K562 (cell line): ENCODE measurements at regions not wholly inside any gene's neighbourhood (a gene's known extent, or its start where the extent isn't known, plus 50 kb on each side); places are given as distances from the start of the nearest gene placed in this dataset.

ENCODE experiments used
- ATAC-seq: fragments of 200-7000 bp; cut with Tn5 transposase; 3 replicates; pipeline ENCODE4 v1.9.1; 2020; ENCODE audit warnings: moderate library complexity
- BruUV-seq: library from RNA; stranded (reverse); fragments of 400-500 nt; replicated peaks from 2 replicates; lab custom pipeline; 2021; lab: Mats Ljungman, UMichigan
- CTCF ChIA-PET: fragments of 300-600 bp; formaldehyde crosslinking; extraction: SDS; loops from one replicate; lab custom pipeline; 2021; ENCODE audit warnings: low intra/inter-chr PET ratio; lab: Yijun Ruan, JAX
- POLR2A ChIA-PET: fragments of 300-600, 350-650 bp; sonication (Branson Sonifier 250); formaldehyde crosslinking; extraction: SDS; loops from one replicate; lab custom pipeline; 2021; ENCODE audit warnings: antibody characterized with exemption, inconsistent platforms; lab: Yijun Ruan, JAX
- DNase-seq, 4 experiments: peaks; one replicate each; pipeline versions ENCODE4 v3.0.0 to v3.0.0-alpha.2; 2011 to 2018; ENCODE audit warnings: low spot score in 3 of 4, mixed read lengths in 3 of 4; ENCODE audit errors: extremely low read depth in 1 of 4
- FAIRE-seq: peaks from 2 replicates; lab custom pipeline; 2011; peaks lifted over from hg19 to GRCh38; lab: Jason Lieb, UNC
- H2AFZ ChIP-seq: 2 replicates; pipeline ENCODE4 v1.6.0; 2011; ENCODE audit warnings: low read depth, low read length, control low read depth, inconsistent platforms
- H3K27ac ChIP-seq: fragments of 200-600 bp; 3 replicates; pipeline ENCODE4 v1.8.0; 2011; ENCODE audit warnings: low read depth, mild to moderate bottlenecking, control low read depth, inconsistent platforms, low read length, moderate library complexity, mixed read lengths; ENCODE audit errors: extremely low read depth
- H3K27me3 ChIP-seq, 2 experiments: fragments of 300-600 bp in 1 of 2; 2 replicates in 1 of 2; 3 replicates in 1 of 2; pipeline versions ENCODE4 v1.6.0 to v1.8.0; 2011; ENCODE audit warnings: inconsistent platforms in 2 of 2, low read length in 2 of 2, mild to moderate bottlenecking in 1 of 2, mixed read lengths in 1 of 2, moderate library complexity in 1 of 2; ENCODE audit not compliant: control insufficient read depth in 2 of 2, insufficient read depth in 2 of 2
- H3K36me3 ChIP-seq: fragments of 300-600 bp; 3 replicates; pipeline ENCODE4 v1.8.0; 2011; ENCODE audit warnings: mild to moderate bottlenecking, low read length, inconsistent platforms; ENCODE audit not compliant: control insufficient read depth, insufficient read depth
- H3K4me1 ChIP-seq, 2 experiments: fragments of 200-600 bp in 1 of 2; replicated peaks in 1 of 2; 2 replicates in 1 of 2; 3 replicates in 1 of 2; pipeline versions ENCODE4 v1.5.1 to v1.8.0; 2011; ENCODE audit warnings: inconsistent platforms in 2 of 2, low read length in 2 of 2, mild to moderate bottlenecking in 1 of 2, mixed read lengths in 1 of 2, moderate library complexity in 1 of 2; ENCODE audit not compliant: control insufficient read depth in 2 of 2, insufficient read depth in 2 of 2
- H3K4me2 ChIP-seq: 2 replicates; pipeline ENCODE4 v1.6.1; 2011; ENCODE audit warnings: low read length, control low read depth, inconsistent platforms, mixed read lengths; ENCODE audit not compliant: insufficient read depth
- H3K4me3 ChIP-seq: fragments of 200-600 bp; sonication (generic), shearing (Covaris generic); 2 replicates; pipeline ENCODE4 v1.5.1; 2016; ENCODE audit warnings: control low read depth, inconsistent platforms
- H3K79me2 ChIP-seq: fragments of 200-600 bp; 3 replicates; pipeline ENCODE4 v1.8.0; 2011; ENCODE audit warnings: low read length, inconsistent platforms; ENCODE audit not compliant: control insufficient read depth, insufficient read depth
- H3K9ac ChIP-seq, 2 experiments: 2 replicates each; pipeline versions ENCODE4 v1.6.0 to v1.6.1; 2011; ENCODE audit warnings: low read depth in 2 of 2, low read length in 2 of 2, control low read depth in 1 of 2, inconsistent platforms in 1 of 2, mild to moderate bottlenecking in 1 of 2, mixed read lengths in 1 of 2; ENCODE audit not compliant: insufficient read depth in 1 of 2
- H3K9me1 ChIP-seq: one replicate; pipeline ENCODE4 v1.6.0; 2011; ENCODE audit warnings: inconsistent platforms, mild to moderate bottlenecking, low read length, moderate library complexity; ENCODE audit not compliant: control insufficient read depth, insufficient read depth
- H3K9me3 ChIP-seq: replicated peaks from 2 replicates; pipeline ENCODE4 v1.5.1; 2011; ENCODE audit warnings: low read depth, low read length, inconsistent platforms; ENCODE audit not compliant: control insufficient read depth, insufficient read depth
- H4K20me1 ChIP-seq: replicated peaks from 2 replicates; pipeline ENCODE4 v1.6.1; 2011; ENCODE audit warnings: low read length, inconsistent platforms, mixed read lengths; ENCODE audit not compliant: control insufficient read depth, insufficient read depth
- ATF6 ChIP-seq: sonication (generic); formaldehyde crosslinking; IDR thresholded peaks from 2 replicates; pipeline ENCODE4 v1.4.0; 2020; ENCODE audit warnings: mild to moderate bottlenecking, missing genetic modification reagents
- CBFA2T3 ChIP-seq: fragments of 450-650 bp; IDR thresholded peaks from 2 replicates; pipeline ENCODE4 v1.6.1; 2017
- CBX3 ChIP-seq, 2 experiments: IDR thresholded peaks; 1 replicate in 1 of 2; 2 replicates in 1 of 2; pipeline ENCODE4 v1.6.1; 2012; ENCODE audit warnings: inconsistent platforms in 2 of 2, low read length in 2 of 2, borderline replicate concordance in 1 of 2, control low read depth in 1 of 2
- MYC ChIP-seq, 2 experiments: fragments of 250-450 bp in 1 of 2; sonication (Bioruptor Pico) in 1 of 2; IDR thresholded peaks; 2 replicates each; pipeline versions ENCODE4 v1.5.1 to v1.6.1; 2012 to 2021; ENCODE audit warnings: low read depth in 2 of 2, borderline replicate concordance in 1 of 2, improper control_type of control experiment in 1 of 2, low read length in 1 of 2, mild to moderate bottlenecking in 1 of 2, moderate library complexity in 1 of 2
- NFIX ChIP-seq: fragments of 250-450 bp; sonication (Bioruptor Pico); IDR thresholded peaks from 2 replicates; pipeline ENCODE4 v1.4.0; 2020; ENCODE audit warnings: low read depth, mild to moderate bottlenecking, moderate library complexity
- PHTF2 ChIP-seq: fragments of 250-450 bp; sonication (Bioruptor Pico); IDR thresholded peaks from 2 replicates; pipeline ENCODE4 v1.5.0; 2021; ENCODE audit warnings: mild to moderate bottlenecking
- SP2 ChIP-seq: IDR thresholded peaks from 2 replicates; pipeline ENCODE4 v1.6.1; 2011; ENCODE audit warnings: mild to moderate bottlenecking, low read depth, low read length, moderate library complexity; ENCODE audit not compliant: poor library complexity, severe bottlenecking; ENCODE audit errors: extremely low read depth
- TCF3 ChIP-seq: sonication (generic); formaldehyde crosslinking; IDR thresholded peaks from 2 replicates; pipeline ENCODE4 v1.4.0; 2020; ENCODE audit warnings: mild to moderate bottlenecking, missing genetic modification reagents
- TCF7L2 ChIP-seq: fragments of 150-350 bp; IDR thresholded peaks from 2 replicates; pipeline ENCODE4 v1.6.1; 2016; ENCODE audit warnings: low read depth, mild to moderate bottlenecking, low read length, moderate library complexity
- THAP7 ChIP-seq: fragments of 250-450 bp; sonication (Bioruptor Pico); IDR thresholded peaks from 2 replicates; pipeline ENCODE4 v1.5.0; 2021
- TRIM25 ChIP-seq: fragments of 450-650 bp; IDR thresholded peaks from 2 replicates; pipeline ENCODE4 v1.7.0; 2016; ENCODE audit warnings: borderline replicate concordance
- ZNF384 ChIP-seq: IDR thresholded peaks from 2 replicates; pipeline ENCODE4 v1.6.1; 2012; ENCODE audit warnings: low read depth, low read length, improper control_type of control experiment
- WGBS: fragments of 100-300 bp; shearing (Covaris generic); methylation state at CpG from one replicate; pipeline ENCODE4 v1.1.6; 2016; ENCODE audit warnings: low coverage, mixed read lengths; ENCODE audit not compliant: insufficient coverage; ENCODE audit errors: missing lambda C conversion rate; 5-methylcytosine and 5-hydroxymethylcytosine counted together
- in situ Hi-C: fragments of 300-500 bp; cut with MboI; formaldehyde crosslinking; loops from 4 replicates; pipeline ENCODE4 v1.15.0; 2018; ENCODE audit warnings: inconsistent platforms, mixed read lengths
- intact Hi-C: fragments of 100-400 bp; cut with micrococcal nuclease; formaldehyde crosslinking; loops from 2 replicates; pipeline ENCODE4 v1.14.2; 2022

- POLR2A ChIA-PET, result no interaction called here
- no peak for FAIRE-seq
Measured at GRCh38 chr12:127770118-127770517, 496.9 kb upstream of the TMEM132C start.

More at GRCh38 chr12:127770118-127770517, 496.9 kb upstream of the TMEM132C start:
- intact Hi-C loops, result no loop called here
- Histone ChIP-seq H3K79me2 (no peaks in the 10 kb centered on the region), H3K27ac (no peak overlapping the region), H3K27me3 (no peaks in the 10 kb centered on the region), H3K36me3 (no peaks in the 10 kb centered on the region), H2AFZ (no peak overlapping the region), H4K20me1 (no peaks in the 10 kb centered on the region), H3K4me3 (no peak overlapping the region), H3K9me3 (no peaks in the 10 kb centered on the region), H3K9me1 (no peaks in the 10 kb centered on the region), H3K4me2 (no peak overlapping the region), H3K4me1 (no peaks in the 10 kb centered on the region), H3K9ac (no peak overlapping the region)
- DNase-seq, result peak in 1 of 4 experiments; percentile 2
- in situ Hi-C loops, result no loop called here
- peak; percentile 76 for TF ChIP-seq TCF3 (CRISPR knock-in tag)
- no peak for TF ChIP-seq NFIX (CRISPR knock-in tag)
- TF ChIP-seq THAP7 (CRISPR knock-in tag), result no peak
- peak; percentile 20; the same call in 1 of the 2 replicates for TF ChIP-seq CBFA2T3
- TF ChIP-seq SP2, result no peak
- TF ChIP-seq ZNF384, result no peak
- no peak for TF ChIP-seq PHTF2 (CRISPR knock-in tag)
- no peak for TF ChIP-seq TRIM25
- TF ChIP-seq ATF6 (CRISPR knock-in tag), result no peak
- no peak for TF ChIP-seq TCF7L2
- TF ChIP-seq CBX3 (IDR thresholded peaks at IDR 0.05; ENCODE audit: borderline replicate concordance in 1 of 2, low read length in 2 of 2), result no peak
- TF ChIP-seq MYC (IDR thresholded peaks at IDR 0.05; ENCODE audit: low read depth, low read length), result no peak
- no peak for TF ChIP-seq MYC (CRISPR knock-in tag; IDR thresholded peaks at IDR 0.05; ENCODE audit: borderline replicate concordance, low read depth)
- 1% methylated on average over 8 of the region's 8 CpGs for WGBS
- no peak for ATAC-seq
- no TSS peak for BruUV-seq
- CTCF ChIA-PET, result no interaction called here
